Endodermal cell (in vitro differentiated cells): ENCODE measurements at regions not wholly inside any gene's neighbourhood (a gene's known extent, or its start where the extent isn't known, plus 50 kb on each side); places are given as distances from the start of the nearest gene placed in this dataset.

ENCODE experiments used
- DNase-seq: peaks from one replicate; pipeline ENCODE4 v3.0.0-alpha.2; 2017
- H3K27ac ChIP-seq: 2 replicates; pipeline ENCODE4 v1.5.1; 2013; ENCODE audit warnings: mild to moderate bottlenecking, low read depth, low read length, moderate library complexity
- H3K27me3 ChIP-seq: 2 replicates; pipeline ENCODE4 v1.6.1; 2013; ENCODE audit warnings: mild to moderate bottlenecking, low read length, moderate library complexity; ENCODE audit not compliant: insufficient read depth, control insufficient read depth, poor library complexity, severe bottlenecking
- H3K36me3 ChIP-seq: 2 replicates; pipeline ENCODE4 v1.7.0; 2013; ENCODE audit warnings: mild to moderate bottlenecking, low read length, moderate library complexity; ENCODE audit not compliant: control insufficient read depth, insufficient read depth
- H3K4me1 ChIP-seq: one replicate; pipeline ENCODE4 v1.7.0; 2013; ENCODE audit warnings: low read length; ENCODE audit not compliant: control insufficient read depth, insufficient read depth
- H3K4me3 ChIP-seq: 2 replicates; pipeline ENCODE4 v1.5.1; 2013; ENCODE audit warnings: mild to moderate bottlenecking, low read length, moderate library complexity
- H3K9ac ChIP-seq: 2 replicates; pipeline ENCODE4 v1.6.1; 2013; ENCODE audit warnings: mild to moderate bottlenecking, low read length, moderate library complexity; ENCODE audit not compliant: poor library complexity, severe bottlenecking; ENCODE audit errors: extremely low read depth
- H3K9me3 ChIP-seq: 2 replicates; pipeline ENCODE4 v1.6.1; 2013; ENCODE audit warnings: mild to moderate bottlenecking, low read length, moderate library complexity; ENCODE audit not compliant: control insufficient read depth
- H3K27ac Mint-ChIP-seq: 2 replicates; pipeline ENCODE4 v1.8.0; 2020; ENCODE audit warnings: mixed read lengths
- H3K27me3 Mint-ChIP-seq: 2 replicates; pipeline ENCODE4 v1.8.0; 2021; ENCODE audit warnings: mild to moderate bottlenecking, mixed read lengths; ENCODE audit not compliant: insufficient read depth
- H3K36me3 Mint-ChIP-seq: 2 replicates; pipeline ENCODE4 v1.8.0; 2020; ENCODE audit warnings: low read depth, mixed read lengths
- H3K4me1 Mint-ChIP-seq: 2 replicates; pipeline ENCODE4 v1.8.0; 2020; ENCODE audit warnings: mixed read lengths
- H3K4me3 Mint-ChIP-seq: 2 replicates; pipeline ENCODE4 v1.8.0; 2020; ENCODE audit warnings: mild to moderate bottlenecking, moderate library complexity, mixed read lengths
- H3K9me3 Mint-ChIP-seq: 2 replicates; pipeline ENCODE4 v1.8.0; 2020; ENCODE audit warnings: mild to moderate bottlenecking, mixed read lengths
- CTCF ChIP-seq: fragments of 200-600 bp; sonication (generic); conservative IDR thresholded peaks from 2 replicates; pipeline ENCODE4 v1.5.0; 2021; ENCODE audit warnings: antibody characterized with exemption, mild to moderate bottlenecking
- whole genome bisulfite sequencing, 2 experiments: methylation state at CpG; one replicate each; pipeline versions ENCODE4 v1.1.5 to v1.1.7; 2013; ENCODE audit warnings: missing lambda C conversion rate in 2 of 2, mixed read lengths in 1 of 2; ENCODE audit not compliant: insufficient coverage in 1 of 2, insufficient read length in 1 of 2; 5-methylcytosine and 5-hydroxymethylcytosine counted together

GRCh38 chr16:64364894-64365293 lies 757.0 kb downstream of the CDH11 start:
- no peak overlapping the region for H3K27ac Mint-ChIP-seq
- no peak overlapping the region for H3K9ac ChIP-seq
- H3K27ac ChIP-seq = no peak overlapping the region
- DNase-seq = no peak
- no peak for TF ChIP-seq CTCF
- no peaks in the 10 kb centered on the region for H3K9me3 ChIP-seq
- H3K4me3 ChIP-seq = no peak overlapping the region
- no peaks in the 10 kb centered on the region for H3K36me3 Mint-ChIP-seq
- no peaks in the 10 kb centered on the region for H3K9me3 Mint-ChIP-seq
- H3K27me3 Mint-ChIP-seq = no peaks in the 10 kb centered on the region
- H3K4me1 ChIP-seq = no peaks in the 10 kb centered on the region
- no peak overlapping the region for H3K4me3 Mint-ChIP-seq
- H3K36me3 ChIP-seq = no peaks in the 10 kb centered on the region
- no peaks in the 10 kb centered on the region for H3K27me3 ChIP-seq
- no peaks in the 10 kb centered on the region for H3K4me1 Mint-ChIP-seq

- Mint-ChIP-seq H3K4me3 (no peak overlapping the region), H3K9me3 (no peaks in the 10 kb centered on the region), H3K27me3 (no peaks in the 10 kb centered on the region), H3K27ac (no peak overlapping the region), H3K4me1 (no peaks in the 10 kb centered on the region), H3K36me3 (no peaks in the 10 kb centered on the region)
- no peaks in the 10 kb centered on the region for H3K27me3 ChIP-seq
- no peak overlapping the region for H3K9ac ChIP-seq
- no peak overlapping the region for H3K4me3 ChIP-seq
- no peaks in the 10 kb centered on the region for H3K4me1 ChIP-seq
- no CpG with 5 or more reads among the region's 1 CpG for WGBS, 2 experiments
- TF ChIP-seq CTCF = no peak
- no peak overlapping the region for H3K27ac ChIP-seq
- no peaks in the 10 kb centered on the region for H3K36me3 ChIP-seq
- DNase-seq = no peak
- H3K9me3 ChIP-seq = no peaks in the 10 kb centered on the region
These were observed 757.4 kb downstream of the CDH11 start for GRCh38 chr16:64364416-64364815.

- 97 to 100% methylated on average over 2 of the region's 2 CpGs for WGBS, 2 experiments
- Histone ChIP-seq H3K27me3 (no peaks in the 10 kb centered on the region), H3K9me3 (no peaks in the 10 kb centered on the region), H3K4me3 (no peak overlapping the region), H3K4me1 (no peaks in the 10 kb centered on the region), H3K27ac (no peak overlapping the region), H3K36me3 (no peaks in the 10 kb centered on the region), H3K9ac (no peak overlapping the region)
- Mint-ChIP-seq H3K4me3 (no peak overlapping the region), H3K9me3 (no peaks in the 10 kb centered on the region), H3K36me3 (no peaks in the 10 kb centered on the region), H3K4me1 (no peaks in the 10 kb centered on the region), H3K27me3 (no peaks in the 10 kb centered on the region), H3K27ac (no peak overlapping the region)
- no peak for DNase-seq
- TF ChIP-seq CTCF = no peak
These were observed 757.8 kb downstream of the CDH11 start for GRCh38 chr16:64364016-64364415.
